GM19324 (cell line): ENCODE measurements at regions not wholly inside any gene's neighbourhood (a gene's known extent, or its start where the extent isn't known, plus 50 kb on each side); places are given as distances from the start of the nearest gene placed in this dataset.

Experiments
- ATAC-seq: cut with Tn5 transposase; IDR thresholded peaks from one replicate; pipeline ENCODE4 v1.9.1; 2021; ENCODE audit warnings: mild to moderate bottlenecking, moderate library complexity; ENCODE audit not compliant: unreplicated experiment, low FRiP score

GRCh38 chr7:13466874-13467547 lies 522.5 kb downstream of the ETV1 start:
- ATAC-seq = no peak

- ATAC-seq = no peak
Measured at GRCh38 chr7:13476881-13477444, 512.5 kb downstream of the ETV1 start.

GRCh38 chr7:13489386-13489785 lies 500.1 kb downstream of the ETV1 start:
- no peak for ATAC-seq

- no peak for ATAC-seq
Measured at GRCh38 chr7:13496976-13497375, 492.5 kb downstream of the ETV1 start.

- ATAC-seq = no peak
Measured at GRCh38 chr7:13508586-13508985, 480.9 kb downstream of the ETV1 start.

- no peak for ATAC-seq
Measured at GRCh38 chr7:13518738-13519137, 470.7 kb downstream of the ETV1 start.

GRCh38 chr7:13524076-13524475 lies 465.4 kb downstream of the ETV1 start:
- ATAC-seq = no peak

- no peak for ATAC-seq
Measured at GRCh38 chr7:13532028-13532753, 457.3 kb downstream of the ETV1 start.

GRCh38 chr7:13538669-13539068 lies 450.8 kb downstream of the ETV1 start:
- no peak for ATAC-seq

GRCh38 chr7:13540429-13540828 lies 449.0 kb downstream of the ETV1 start:
- ATAC-seq = no peak

GRCh38 chr7:13541326-13541725 lies 448.1 kb downstream of the ETV1 start:
- ATAC-seq = no peak

- ATAC-seq = no peak
Measured at GRCh38 chr7:13542451-13542850, 447.0 kb downstream of the ETV1 start.

- no peak for ATAC-seq
Measured at GRCh38 chr7:13551503-13551902, 438.0 kb downstream of the ETV1 start.

- ATAC-seq = no peak
Measured at GRCh38 chr7:13560441-13560840, 429.0 kb downstream of the ETV1 start.

- ATAC-seq = no peak
Measured at GRCh38 chr7:13563257-13563656, 426.2 kb downstream of the ETV1 start.

- ATAC-seq = no peak
Measured at GRCh38 chr7:13563680-13564079, 425.8 kb downstream of the ETV1 start.

GRCh38 chr7:13577566-13578145 lies 411.8 kb downstream of the ETV1 start:
- ATAC-seq = no peak

GRCh38 chr7:13578294-13578693 lies 411.2 kb downstream of the ETV1 start:
- no peak for ATAC-seq

GRCh38 chr7:13581097-13581496 lies 408.4 kb downstream of the ETV1 start:
- ATAC-seq = no peak

GRCh38 chr7:13593854-13594253 lies 395.6 kb downstream of the ETV1 start:
- ATAC-seq = no peak

- ATAC-seq = no peak
Measured at GRCh38 chr7:13602036-13602435, 387.4 kb downstream of the ETV1 start.

GRCh38 chr7:13603016-13603415 lies 386.4 kb downstream of the ETV1 start:
- ATAC-seq = no peak
